ENCODE measurements at regions not wholly inside any gene's neighbourhood (a gene's known extent, or its start where the extent isn't known, plus 50 kb on each side); places are given as distances from the start of the nearest gene placed in this dataset.

DNA sequence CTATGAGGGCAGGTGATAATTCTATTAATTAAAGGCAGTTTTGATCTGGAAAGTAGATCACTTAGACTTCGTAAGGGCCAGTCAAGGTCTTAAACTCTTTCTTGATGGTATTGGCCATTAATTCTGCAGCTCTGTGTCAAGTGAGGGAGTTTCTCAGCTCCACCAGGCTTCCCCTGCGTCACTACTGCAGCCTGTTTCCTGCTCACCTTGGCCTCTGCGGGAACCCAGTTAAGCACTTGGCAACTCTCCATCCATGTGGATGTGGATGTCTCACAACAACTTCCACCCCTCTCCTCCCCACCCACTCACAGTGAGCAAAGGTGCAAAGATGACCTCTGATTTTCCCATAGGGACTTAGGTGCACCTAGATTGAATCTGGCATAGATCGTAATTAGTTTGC is 191.6 kb downstream of the PLK2 start:
- 94% methylated on average over 4 of the region's 4 CpGs; no CpG with 5 or more reads in 1 of the 2 experiments for WGBS, 2 experiments (ENCODE audit: extremely low coverage in 1 of 2, insufficient coverage in 1 of 2, insufficient read length in 1 of 2, insufficient replicate concordance in 2 of 2, low coverage in 1 of 2, low lambda C conversion rate in 2 of 2, missing lambda C conversion rate in 1 of 2)
- TF ChIP-seq CHD7 (IDR thresholded peaks at IDR 0.05; ENCODE audit: insufficient replicate concordance, low read length), result no peak

More for the DNA sequence above, 191.6 kb downstream of the PLK2 start:
- no peak overlapping the region for H3K56ac ChIP-seq (replicated peaks; ENCODE audit: insufficient read length, low read depth, low read length)
- ChIA-PET POLR2A (ENCODE audit: partially characterized antibody) (no interaction called here), CTCF (ENCODE audit: partially characterized antibody) (interaction anchor here (0.8 kb wide), 1 partner anchor 380 kb away, joined by 3 read pairs; no protein-coding TSS in a partner anchor)
- no peaks in the 10 kb centered on the region for H3K36me3 ChIP-seq (ENCODE audit: control insufficient read depth in 2 of 4, insufficient read depth in 4 of 4, low read length in 3 of 4)
- no peaks in the 10 kb centered on the region for H4K20me1 ChIP-seq (replicated peaks in 1 of 2; ENCODE audit: control insufficient read depth in 1 of 2, insufficient read depth in 2 of 2, low read length in 2 of 2)
- H3K4ac ChIP-seq (replicated peaks; ENCODE audit: insufficient read length, low read depth, low read length), result no peak overlapping the region
- no peak overlapping the region for H3K23ac ChIP-seq (ENCODE audit: insufficient read length)
- no peak for FAIRE-seq
- no peaks in the 10 kb centered on the region for H3K79me1 ChIP-seq (ENCODE audit: low read depth, low read length)
- no peak overlapping the region for H3K4me2 ChIP-seq (ENCODE audit: insufficient read depth in 1 of 2, low read depth in 2 of 2, low read length in 2 of 2)
- H2AFZ ChIP-seq (ENCODE audit: low read length), result no peak overlapping the region
- no peak overlapping the region for H2BK120ac ChIP-seq (replicated peaks; ENCODE audit: low read depth, low read length)
- no peaks in the 10 kb centered on the region for H3K23me2 ChIP-seq (ENCODE audit: low read depth, low read length)
- no peaks in the 10 kb centered on the region for H3K4me1 ChIP-seq (replicated peaks in 1 of 4; ENCODE audit: control insufficient read depth in 3 of 4, insufficient read depth in 4 of 4, low read length in 3 of 4)
- H2BK12ac ChIP-seq (ENCODE audit: low read depth, low read length), result no peak overlapping the region
- H3K9me3 ChIP-seq (ENCODE audit: insufficient read depth in 2 of 2, low read depth in 1 of 2, low read length in 1 of 2), result no peaks in the 10 kb centered on the region
- no peak overlapping the region for H4K91ac ChIP-seq (replicated peaks; ENCODE audit: insufficient read length, low read length)
- no peak overlapping the region for H2BK5ac ChIP-seq (ENCODE audit: low read depth, low read length)
- no peak overlapping the region for H3K4me3 ChIP-seq (ENCODE audit: extremely low read depth in 1 of 4, insufficient read depth in 2 of 4, low read depth in 3 of 4, low read length in 4 of 4)
- H3K18ac ChIP-seq (ENCODE audit: extremely low read depth, low read length), result no peak overlapping the region
- no peak overlapping the region for H2AK5ac ChIP-seq (ENCODE audit: low read depth, low read length)
- no peak overlapping the region for H2BK20ac ChIP-seq (ENCODE audit: low read length)
- no peak overlapping the region for H3K14ac ChIP-seq (ENCODE audit: insufficient read length)
- H3K79me2 ChIP-seq (ENCODE audit: control insufficient read depth in 1 of 2, insufficient read depth in 2 of 2, low read length in 2 of 2), result no peaks in the 10 kb centered on the region
- no peak for DNase-seq (ENCODE audit: low read depth in 1 of 2, low spot score in 2 of 2)
- no peaks in the 10 kb centered on the region for H3K27me3 ChIP-seq (replicated peaks in 1 of 4; ENCODE audit: control insufficient read depth in 3 of 4, extremely low read depth in 1 of 4, insufficient read depth in 3 of 4, low read length in 3 of 4)
- H2BK15ac ChIP-seq (ENCODE audit: low read length), result no peak overlapping the region
- H3K27ac ChIP-seq (ENCODE audit: low read depth, low read length), result no peak overlapping the region
- H4K5ac ChIP-seq (ENCODE audit: insufficient read length, low read depth, low read length), result no peak overlapping the region
- no peak overlapping the region for H3K9ac ChIP-seq (replicated peaks in 1 of 4; ENCODE audit: extremely low read depth in 1 of 4, low read depth in 3 of 4, low read length in 3 of 4)
- no peak overlapping the region for H4K8ac ChIP-seq (ENCODE audit: extremely low read depth, insufficient read depth, low read length)

Data from H1 (cell line).